Transverse colon (tissue), 3 donors: ENCODE measurements at regions not wholly inside any gene's neighbourhood (a gene's known extent, or its start where the extent isn't known, plus 50 kb on each side); places are given as distances from the start of the nearest gene placed in this dataset.

Experiments used
- CTCF ChIP-seq, 5 experiments: fragments of 200-600 bp in 3 of 5; fragments of 450-650 bp in 2 of 5; sonication (generic) in 3 of 5; IDR thresholded peaks; 1 replicate in 2 of 5; 2 replicates in 3 of 5; pipeline ENCODE4 v1.5.1; 2016 to 2017; ENCODE audit warnings: antibody characterized with exemption in 5 of 5, inconsistent platforms in 3 of 5, mild to moderate bottlenecking in 2 of 5, moderate library complexity in 1 of 5
- POLR2A ChIP-seq: fragments of 450-650 bp; IDR thresholded peaks from one replicate; pipeline ENCODE4 v1.6.1; 2016; ENCODE audit warnings: antibody characterized with exemption, mild to moderate bottlenecking, moderate library complexity

GRCh38 chr21:22813201-22813600 lies 1815.0 kb downstream of the NCAM2 start:
- TF ChIP-seq CTCF (IDR thresholded peaks at IDR 0.05) (no peak), POLR2A (no peak)
